Neural cell (in vitro differentiated cells): ENCODE measurements at regions not wholly inside any gene's neighbourhood (a gene's known extent, or its start where the extent isn't known, plus 50 kb on each side); places are given as distances from the start of the nearest gene placed in this dataset.

ENCODE experiments used
- EP300 ChIP-seq: fragments of 450-650 bp; conservative IDR thresholded peaks from 2 replicates; pipeline ENCODE4 v1.6.1; 2014; ENCODE audit warnings: antibody characterized with exemption, mild to moderate bottlenecking, moderate library complexity; ENCODE audit not compliant: poor library complexity, severe bottlenecking
- EZH2 ChIP-seq: fragments of 200-600, 300-800 bp; shearing (Covaris generic), sonication (generic); IDR thresholded peaks from 2 replicates; pipeline ENCODE4 v1.6.1; 2014; ENCODE audit warnings: antibody characterized with exemption, low read length, borderline replicate concordance, mild to moderate bottlenecking; ENCODE audit not compliant: insufficient read depth, poor library complexity, severe bottlenecking
- POLR2AphosphoS5 ChIP-seq: IDR thresholded peaks from 2 replicates; pipeline ENCODE4 v1.6.1; 2012
- RAD21 ChIP-seq: fragments of 450-650 bp; conservative IDR thresholded peaks from 2 replicates; pipeline ENCODE4 v1.6.1; 2014; ENCODE audit warnings: antibody characterized with exemption, mild to moderate bottlenecking, moderate library complexity
- TF ChIP-seq, protein P1 (sequence below): fragments of 450-650 bp; IDR thresholded peaks from 2 replicates; pipeline ENCODE4 v1.5.1; 2014; ENCODE audit warnings: antibody characterized with exemption, mild to moderate bottlenecking, moderate library complexity; ENCODE audit not compliant: poor library complexity, severe bottlenecking
- TF ChIP-seq, protein P2 (sequence below): IDR thresholded peaks from 2 replicates; pipeline ENCODE4 v1.6.1; 2012; ENCODE audit warnings: borderline replicate concordance

DNA sequence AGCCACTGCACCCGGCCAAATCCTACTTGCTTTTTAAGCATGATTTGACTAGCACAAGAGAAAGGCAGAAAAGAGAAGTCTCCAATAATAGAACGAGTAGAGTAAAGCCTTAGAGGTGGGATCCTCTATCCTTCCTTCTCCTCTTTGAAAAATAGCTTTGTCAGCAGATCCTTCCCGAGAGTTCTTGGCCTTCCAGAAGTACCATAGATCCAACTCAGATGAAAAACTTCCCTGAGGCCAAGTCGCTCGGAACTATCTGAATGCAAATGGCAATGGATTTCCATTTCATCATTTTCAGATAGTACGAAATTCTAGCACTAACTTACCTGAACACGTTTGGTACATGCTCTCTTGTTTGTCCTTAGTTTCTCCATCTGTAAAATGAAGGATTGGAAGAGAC lies 52.0 kb upstream of the SLIT3 start:
- no peak for TF ChIP-seq EZH2
- no peak for TF ChIP-seq POLR2AphosphoS5
- TF ChIP-seq RAD21 = no peak
- TF ChIP-seq, protein P1, sequence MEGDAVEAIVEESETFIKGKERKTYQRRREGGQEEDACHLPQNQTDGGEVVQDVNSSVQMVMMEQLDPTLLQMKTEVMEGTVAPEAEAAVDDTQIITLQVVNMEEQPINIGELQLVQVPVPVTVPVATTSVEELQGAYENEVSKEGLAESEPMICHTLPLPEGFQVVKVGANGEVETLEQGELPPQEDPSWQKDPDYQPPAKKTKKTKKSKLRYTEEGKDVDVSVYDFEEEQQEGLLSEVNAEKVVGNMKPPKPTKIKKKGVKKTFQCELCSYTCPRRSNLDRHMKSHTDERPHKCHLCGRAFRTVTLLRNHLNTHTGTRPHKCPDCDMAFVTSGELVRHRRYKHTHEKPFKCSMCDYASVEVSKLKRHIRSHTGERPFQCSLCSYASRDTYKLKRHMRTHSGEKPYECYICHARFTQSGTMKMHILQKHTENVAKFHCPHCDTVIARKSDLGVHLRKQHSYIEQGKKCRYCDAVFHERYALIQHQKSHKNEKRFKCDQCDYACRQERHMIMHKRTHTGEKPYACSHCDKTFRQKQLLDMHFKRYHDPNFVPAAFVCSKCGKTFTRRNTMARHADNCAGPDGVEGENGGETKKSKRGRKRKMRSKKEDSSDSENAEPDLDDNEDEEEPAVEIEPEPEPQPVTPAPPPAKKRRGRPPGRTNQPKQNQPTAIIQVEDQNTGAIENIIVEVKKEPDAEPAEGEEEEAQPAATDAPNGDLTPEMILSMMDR = no peak
- TF ChIP-seq, protein P2, sequence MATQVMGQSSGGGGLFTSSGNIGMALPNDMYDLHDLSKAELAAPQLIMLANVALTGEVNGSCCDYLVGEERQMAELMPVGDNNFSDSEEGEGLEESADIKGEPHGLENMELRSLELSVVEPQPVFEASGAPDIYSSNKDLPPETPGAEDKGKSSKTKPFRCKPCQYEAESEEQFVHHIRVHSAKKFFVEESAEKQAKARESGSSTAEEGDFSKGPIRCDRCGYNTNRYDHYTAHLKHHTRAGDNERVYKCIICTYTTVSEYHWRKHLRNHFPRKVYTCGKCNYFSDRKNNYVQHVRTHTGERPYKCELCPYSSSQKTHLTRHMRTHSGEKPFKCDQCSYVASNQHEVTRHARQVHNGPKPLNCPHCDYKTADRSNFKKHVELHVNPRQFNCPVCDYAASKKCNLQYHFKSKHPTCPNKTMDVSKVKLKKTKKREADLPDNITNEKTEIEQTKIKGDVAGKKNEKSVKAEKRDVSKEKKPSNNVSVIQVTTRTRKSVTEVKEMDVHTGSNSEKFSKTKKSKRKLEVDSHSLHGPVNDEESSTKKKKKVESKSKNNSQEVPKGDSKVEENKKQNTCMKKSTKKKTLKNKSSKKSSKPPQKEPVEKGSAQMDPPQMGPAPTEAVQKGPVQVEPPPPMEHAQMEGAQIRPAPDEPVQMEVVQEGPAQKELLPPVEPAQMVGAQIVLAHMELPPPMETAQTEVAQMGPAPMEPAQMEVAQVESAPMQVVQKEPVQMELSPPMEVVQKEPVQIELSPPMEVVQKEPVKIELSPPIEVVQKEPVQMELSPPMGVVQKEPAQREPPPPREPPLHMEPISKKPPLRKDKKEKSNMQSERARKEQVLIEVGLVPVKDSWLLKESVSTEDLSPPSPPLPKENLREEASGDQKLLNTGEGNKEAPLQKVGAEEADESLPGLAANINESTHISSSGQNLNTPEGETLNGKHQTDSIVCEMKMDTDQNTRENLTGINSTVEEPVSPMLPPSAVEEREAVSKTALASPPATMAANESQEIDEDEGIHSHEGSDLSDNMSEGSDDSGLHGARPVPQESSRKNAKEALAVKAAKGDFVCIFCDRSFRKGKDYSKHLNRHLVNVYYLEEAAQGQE = no peak
- TF ChIP-seq EP300 = no peak
